ENCODE measurements at regions not wholly inside any gene's neighbourhood (a gene's known extent, or its start where the extent isn't known, plus 50 kb on each side); places are given as distances from the start of the nearest gene placed in this dataset.

- H2BK5ac ChIP-seq (ENCODE audit: low read depth, low read length, poor library complexity, severe bottlenecking), result no peak overlapping the region
- H3K27ac ChIP-seq (ENCODE audit: insufficient read depth, low read length), result no peak overlapping the region
- H4K5ac ChIP-seq (ENCODE audit: low read depth, low read length), result no peak overlapping the region
- ChIA-PET CTCF (no interaction called here), POLR2A (ENCODE audit: unreplicated experiment) (no interaction called here)
- H2BK20ac ChIP-seq (ENCODE audit: low read depth, low read length), result no peak overlapping the region
- no peaks in the 10 kb centered on the region for H3K79me1 ChIP-seq (ENCODE audit: low read depth in 1 of 2, low read length in 2 of 2)
- no peaks in the 10 kb centered on the region for H3K4me1 ChIP-seq (ENCODE audit: control insufficient read depth, insufficient read depth, low read length)
- no peak overlapping the region for H3K18ac ChIP-seq (ENCODE audit: low read depth, low read length)
- no peak overlapping the region for H2AK5ac ChIP-seq (ENCODE audit: low read depth, low read length)
- H3K9ac ChIP-seq (ENCODE audit: low read depth, low read length), result no peak overlapping the region
- H2AK9ac ChIP-seq (replicated peaks; ENCODE audit: low read depth, low read length, poor library complexity), result no peak overlapping the region
- no peak overlapping the region for H3K14ac ChIP-seq (replicated peaks; ENCODE audit: low read depth, low read length)
- no peak overlapping the region for H2BK15ac ChIP-seq (ENCODE audit: low read depth, low read length)
- H2AFZ ChIP-seq (replicated peaks; ENCODE audit: low read length, poor library complexity), result no peak overlapping the region
- WGBS, 2 experiments (ENCODE audit: extremely low coverage in 2 of 2, insufficient read length in 1 of 2), result no CpG with 5 or more reads among the region's 7 CpGs
- H3K56ac ChIP-seq (ENCODE audit: extremely low read depth, insufficient read depth, low read length), result no peak overlapping the region
- BruUV-seq (replicated peaks), result no TSS peak
- no peaks in the 10 kb centered on the region; the same call in 1 of the 2 replicates for H4K20me1 ChIP-seq (ENCODE audit: insufficient read depth, low read length)
- no peak overlapping the region for H4K8ac ChIP-seq (ENCODE audit: low read depth in 2 of 2, low read length in 2 of 2)
- H2BK120ac ChIP-seq (ENCODE audit: low read depth, low read length), result no peak overlapping the region
- no peak overlapping the region for H3K4ac ChIP-seq (ENCODE audit: low read depth, low read length)
- intact Hi-C loops (cut with micrococcal nuclease) (no loop called here), in situ Hi-C loops (cut with MboI; ENCODE audit: low sequenced_read_pairs) (no loop called here), dilution Hi-C loops (cut with HindIII; ENCODE audit: low sequenced_read_pairs, unreplicated experiment) (no loop called here)
- H3K4me3 ChIP-seq (ENCODE audit: insufficient read depth, low read depth, low read length), result no peak overlapping the region
- no peak overlapping the region for H3K4me2 ChIP-seq (ENCODE audit: low read depth, low read length)
- DNase-seq (no peak), ATAC-seq (ENCODE audit: low read depth) (no peak)
- TF ChIP-seq MXI1 (IDR thresholded peaks at IDR 0.05; ENCODE audit: borderline replicate concordance, low read depth, low read length) (no peak), USF2 (IDR thresholded peaks at IDR 0.05; ENCODE audit: low read depth, low read length) (no peak), POLR2A (IDR thresholded peaks at IDR 0.05; ENCODE audit: low read depth, low read length) (no peak), CEBPB (IDR thresholded peaks at IDR 0.05; ENCODE audit: low read depth, low read length) (no peak), ELK1 (IDR thresholded peaks at IDR 0.05; ENCODE audit: borderline replicate concordance, low read depth, low read length) (no peak), CTCF (conservative IDR thresholded peaks at IDR 0.05; ENCODE audit: low read depth, low read length) (no peak), FOS (IDR thresholded peaks at IDR 0.05; ENCODE audit: low read depth, low read length) (no peak), BHLHE40 (IDR thresholded peaks at IDR 0.05; ENCODE audit: low read depth, low read length) (no peak), NFE2L2 (IDR thresholded peaks at IDR 0.05; ENCODE audit: low read depth, low read length) (no peak), SMC3 (IDR thresholded peaks at IDR 0.05; ENCODE audit: low read depth, low read length) (no peak), RCOR1 (IDR thresholded peaks at IDR 0.05; ENCODE audit: insufficient replicate concordance, low read length) (no peak), RAD21 (IDR thresholded peaks at IDR 0.05; ENCODE audit: low read length) (no peak), MAFK (IDR thresholded peaks at IDR 0.05; ENCODE audit: low read depth, low read length) (no peak), CHD1 (IDR thresholded peaks at IDR 0.05; ENCODE audit: low read depth, low read length) (no peak)
- H4K91ac ChIP-seq (ENCODE audit: insufficient read depth, low read depth, low read length), result no peak overlapping the region
- no peaks in the 10 kb centered on the region for H3K9me1 ChIP-seq (ENCODE audit: insufficient read depth, low read length)
- H3K23ac ChIP-seq (ENCODE audit: low read depth, low read length), result no peak overlapping the region
- no peaks in the 10 kb centered on the region for H3K9me3 ChIP-seq (ENCODE audit: control insufficient read depth, insufficient read depth, low read length)
- peaks cover 3% of the 10 kb centered on the region for H3K27me3 ChIP-seq (ENCODE audit: control insufficient read depth, insufficient read depth, low read length)
- no peaks in the 10 kb centered on the region for H3K36me3 ChIP-seq (ENCODE audit: control insufficient read depth, insufficient read depth, low read length)
These were observed 195.3 kb upstream of the MEIS1 start for GRCh38 chr2:66239655-66240054.

Measured in IMR-90 (cell line).